ENCODE measurements at regions not wholly inside any gene's neighbourhood (a gene's known extent, or its start where the extent isn't known, plus 50 kb on each side); places are given as distances from the start of the nearest gene placed in this dataset.

GRCh38 chrX:39418254-39418704 is 617.0 kb downstream of the MID1IP1 start:
- H3K27ac ChIP-seq (ENCODE audit: low read length), result no peak overlapping the region
- no peaks in the 10 kb centered on the region for H4K20me1 ChIP-seq (ENCODE audit: low read length)
- H3K4me2 ChIP-seq (ENCODE audit: low read length), result no peak overlapping the region
- H3K4me3 ChIP-seq (ENCODE audit: low read length), result no peak overlapping the region
- no peaks in the 10 kb centered on the region for H3F3A ChIP-seq (ENCODE audit: low read length, unreplicated experiment)
- no peaks in the 10 kb centered on the region for H3K9me3 ChIP-seq (ENCODE audit: low read length)
- ChIA-PET POLR2A (ENCODE audit: unreplicated experiment) (no interaction called here), CTCF (no interaction called here)
- TF ChIP-seq EZH2 (IDR thresholded peaks at IDR 0.05; ENCODE audit: low read length, unreplicated experiment) (no peak), EZH2phosphoT487 (IDR thresholded peaks at IDR 0.05; ENCODE audit: borderline replicate concordance, low read length) (no peak)
- H3K36me3 ChIP-seq (ENCODE audit: low read depth, low read length), result no peaks in the 10 kb centered on the region
- H2AFZ ChIP-seq (ENCODE audit: low read length), result no peak overlapping the region
- no peaks in the 10 kb centered on the region for H3K27me3 ChIP-seq (ENCODE audit: low read length)
- DNase-seq (no peak), ATAC-seq (no peak)
- no peaks in the 10 kb centered on the region for H3K4me1 ChIP-seq (ENCODE audit: insufficient read depth, low read length)
- no peaks in the 10 kb centered on the region for H3K79me2 ChIP-seq (ENCODE audit: low read length)
- no TSS peak for BruUV-seq (replicated peaks)
- no peak overlapping the region for H3K9ac ChIP-seq (ENCODE audit: low read length)
- intact Hi-C loops (cut with micrococcal nuclease), result no loop called here
- no peaks in the 10 kb centered on the region for H3K9me2 ChIP-seq (replicated peaks; ENCODE audit: low read length)

- Histone ChIP-seq H3F3A (ENCODE audit: low read length, unreplicated experiment) (no peaks in the 10 kb centered on the region), H3K79me2 (ENCODE audit: low read length) (no peaks in the 10 kb centered on the region), H3K9me3 (ENCODE audit: low read length) (no peaks in the 10 kb centered on the region), H3K27ac (ENCODE audit: low read length) (no peak overlapping the region), H3K4me3 (ENCODE audit: low read length) (no peak overlapping the region), H3K27me3 (ENCODE audit: low read length) (no peaks in the 10 kb centered on the region), H4K20me1 (ENCODE audit: low read length) (no peaks in the 10 kb centered on the region), H3K36me3 (ENCODE audit: low read depth, low read length) (no peaks in the 10 kb centered on the region), H2AFZ (ENCODE audit: low read length) (no peak overlapping the region), H3K4me2 (ENCODE audit: low read length) (no peak overlapping the region), H3K9me2 (replicated peaks; ENCODE audit: low read length) (no peaks in the 10 kb centered on the region), H3K4me1 (ENCODE audit: insufficient read depth, low read length) (no peaks in the 10 kb centered on the region), H3K9ac (ENCODE audit: low read length) (no peak overlapping the region)
- no peak for DNase-seq
- intact Hi-C loops (cut with micrococcal nuclease), result no loop called here
- TF ChIP-seq CTCF (conservative IDR thresholded peaks at IDR 0.05; ENCODE audit: low read depth, low read length) (no peak), EZH2phosphoT487 (IDR thresholded peaks at IDR 0.05; ENCODE audit: borderline replicate concordance, low read length) (no peak), EZH2 (IDR thresholded peaks at IDR 0.05; ENCODE audit: low read length, unreplicated experiment) (no peak)
- POLR2A ChIA-PET (ENCODE audit: unreplicated experiment), result no interaction called here
- CTCF ChIA-PET, result no interaction called here
- ATAC-seq, result no peak
- no TSS peak for BruUV-seq (replicated peaks)
Observed at GRCh38 chrX:39418731-39419638, 617.7 kb downstream of the MID1IP1 start.

- Histone ChIP-seq H3K27me3 (ENCODE audit: low read length) (no peaks in the 10 kb centered on the region), H4K20me1 (ENCODE audit: low read length) (no peaks in the 10 kb centered on the region), H3K79me2 (ENCODE audit: low read length) (no peaks in the 10 kb centered on the region), H3K4me2 (ENCODE audit: low read length) (no peak overlapping the region), H3K9ac (ENCODE audit: low read length) (no peak overlapping the region), H3K9me3 (ENCODE audit: low read length) (no peaks in the 10 kb centered on the region), H3F3A (ENCODE audit: low read length, unreplicated experiment) (no peaks in the 10 kb centered on the region), H3K4me1 (ENCODE audit: insufficient read depth, low read length) (no peaks in the 10 kb centered on the region), H3K36me3 (ENCODE audit: low read depth, low read length) (no peaks in the 10 kb centered on the region), H3K4me3 (ENCODE audit: low read length) (no peak overlapping the region), H2AFZ (ENCODE audit: low read length) (no peak overlapping the region), H3K9me2 (replicated peaks; ENCODE audit: low read length) (no peaks in the 10 kb centered on the region), H3K27ac (ENCODE audit: low read length) (no peak overlapping the region)
- POLR2A ChIA-PET (ENCODE audit: unreplicated experiment), result no interaction called here
- intact Hi-C loops (cut with micrococcal nuclease), result no loop called here
- ATAC-seq (no peak), DNase-seq (peak; percentile 6)
- no TSS peak for BruUV-seq (replicated peaks)
- CTCF ChIA-PET, result no interaction called here
- TF ChIP-seq EZH2phosphoT487 (IDR thresholded peaks at IDR 0.05; ENCODE audit: borderline replicate concordance, low read length) (no peak), CTCF (conservative IDR thresholded peaks at IDR 0.05; ENCODE audit: low read depth, low read length) (no peak), EZH2 (IDR thresholded peaks at IDR 0.05; ENCODE audit: low read length, unreplicated experiment) (no peak)
Observed at GRCh38 chrX:39421006-39421405, 619.7 kb downstream of the MID1IP1 start.
